Ishikawa (cell line): ENCODE measurements at regions not wholly inside any gene's neighbourhood (a gene's known extent, or its start where the extent isn't known, plus 50 kb on each side); places are given as distances from the start of the nearest gene placed in this dataset.

ENCODE experiments used
- CEBPB ChIP-seq: IDR thresholded peaks from 2 replicates; pipeline ENCODE4 v1.6.1; 2012
- CREB1 ChIP-seq: IDR thresholded peaks from 2 replicates; pipeline ENCODE4 v1.6.1; 2012; ENCODE audit warnings: low read depth
- EGR1 ChIP-seq: IDR thresholded peaks from 2 replicates; pipeline ENCODE4 v1.6.1; 2012
- EP300 ChIP-seq: IDR thresholded peaks from 2 replicates; pipeline ENCODE4 v1.6.1; 2012; ENCODE audit warnings: borderline replicate concordance
- FOXM1 ChIP-seq: IDR thresholded peaks from 2 replicates; pipeline ENCODE4 v1.6.1; 2012; ENCODE audit warnings: low read depth, borderline replicate concordance
- NFIC ChIP-seq: IDR thresholded peaks from 2 replicates; pipeline ENCODE4 v1.6.1; 2012
- RAD21 ChIP-seq: IDR thresholded peaks from 2 replicates; pipeline ENCODE4 v1.6.1; 2012; ENCODE audit warnings: low read depth
- TAF1 ChIP-seq: IDR thresholded peaks from 2 replicates; pipeline ENCODE4 v1.6.1; 2012; ENCODE audit warnings: low read depth, mild to moderate bottlenecking
- TCF12 ChIP-seq: IDR thresholded peaks from 2 replicates; pipeline ENCODE4 v1.6.1; 2012; ENCODE audit warnings: low read depth
- TEAD4 ChIP-seq: IDR thresholded peaks from 2 replicates; pipeline ENCODE4 v1.6.1; 2012
- YY1 ChIP-seq: IDR thresholded peaks from 2 replicates; pipeline ENCODE4 v1.6.1; 2012; ENCODE audit warnings: low read depth
- ZBTB7A ChIP-seq: IDR thresholded peaks from 2 replicates; pipeline ENCODE4 v1.6.1; 2012; ENCODE audit warnings: low read depth
- TF ChIP-seq, protein P1 (sequence below): IDR thresholded peaks from 2 replicates; pipeline ENCODE4 v1.6.1; 2012
- TF ChIP-seq, protein P2 (sequence below): IDR thresholded peaks from 2 replicates; pipeline ENCODE4 v1.6.1; 2012
- TF ChIP-seq, protein P3 (sequence below): IDR thresholded peaks from 2 replicates; pipeline ENCODE4 v1.6.1; 2012; ENCODE audit warnings: low read depth, mild to moderate bottlenecking

DNA sequence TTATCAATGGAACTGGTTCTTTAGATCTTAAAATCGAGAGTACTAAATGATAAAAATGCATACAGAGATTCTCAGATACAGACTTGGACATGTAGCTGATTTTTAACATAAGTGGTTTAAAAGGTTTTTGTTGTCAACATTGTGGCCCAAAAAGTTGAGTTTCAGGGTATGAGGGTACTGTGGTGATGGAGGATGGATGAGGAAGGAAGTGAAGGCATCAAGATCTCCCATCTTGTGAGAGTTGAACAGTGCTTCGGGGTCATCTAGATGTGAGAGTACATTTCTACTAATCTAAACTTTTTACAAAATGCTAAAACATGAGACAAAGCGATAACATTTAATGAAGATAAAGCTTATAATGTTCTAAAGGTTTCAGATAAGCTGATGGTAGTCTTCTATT lies 452.6 kb downstream of the PCNX1 start:
- TF ChIP-seq RAD21 (no peak), TCF12 (no peak), NFIC (no peak), EGR1 (no peak), CEBPB (no peak), TEAD4 (no peak), EP300 (no peak), ZBTB7A (no peak)
- TF ChIP-seq, protein P1, sequence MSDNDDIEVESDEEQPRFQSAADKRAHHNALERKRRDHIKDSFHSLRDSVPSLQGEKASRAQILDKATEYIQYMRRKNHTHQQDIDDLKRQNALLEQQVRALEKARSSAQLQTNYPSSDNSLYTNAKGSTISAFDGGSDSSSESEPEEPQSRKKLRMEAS: no peak
- TF ChIP-seq, protein P2, sequence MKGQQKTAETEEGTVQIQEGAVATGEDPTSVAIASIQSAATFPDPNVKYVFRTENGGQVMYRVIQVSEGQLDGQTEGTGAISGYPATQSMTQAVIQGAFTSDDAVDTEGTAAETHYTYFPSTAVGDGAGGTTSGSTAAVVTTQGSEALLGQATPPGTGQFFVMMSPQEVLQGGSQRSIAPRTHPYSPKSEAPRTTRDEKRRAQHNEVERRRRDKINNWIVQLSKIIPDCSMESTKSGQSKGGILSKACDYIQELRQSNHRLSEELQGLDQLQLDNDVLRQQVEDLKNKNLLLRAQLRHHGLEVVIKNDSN: no peak
- TF ChIP-seq, protein P3, sequence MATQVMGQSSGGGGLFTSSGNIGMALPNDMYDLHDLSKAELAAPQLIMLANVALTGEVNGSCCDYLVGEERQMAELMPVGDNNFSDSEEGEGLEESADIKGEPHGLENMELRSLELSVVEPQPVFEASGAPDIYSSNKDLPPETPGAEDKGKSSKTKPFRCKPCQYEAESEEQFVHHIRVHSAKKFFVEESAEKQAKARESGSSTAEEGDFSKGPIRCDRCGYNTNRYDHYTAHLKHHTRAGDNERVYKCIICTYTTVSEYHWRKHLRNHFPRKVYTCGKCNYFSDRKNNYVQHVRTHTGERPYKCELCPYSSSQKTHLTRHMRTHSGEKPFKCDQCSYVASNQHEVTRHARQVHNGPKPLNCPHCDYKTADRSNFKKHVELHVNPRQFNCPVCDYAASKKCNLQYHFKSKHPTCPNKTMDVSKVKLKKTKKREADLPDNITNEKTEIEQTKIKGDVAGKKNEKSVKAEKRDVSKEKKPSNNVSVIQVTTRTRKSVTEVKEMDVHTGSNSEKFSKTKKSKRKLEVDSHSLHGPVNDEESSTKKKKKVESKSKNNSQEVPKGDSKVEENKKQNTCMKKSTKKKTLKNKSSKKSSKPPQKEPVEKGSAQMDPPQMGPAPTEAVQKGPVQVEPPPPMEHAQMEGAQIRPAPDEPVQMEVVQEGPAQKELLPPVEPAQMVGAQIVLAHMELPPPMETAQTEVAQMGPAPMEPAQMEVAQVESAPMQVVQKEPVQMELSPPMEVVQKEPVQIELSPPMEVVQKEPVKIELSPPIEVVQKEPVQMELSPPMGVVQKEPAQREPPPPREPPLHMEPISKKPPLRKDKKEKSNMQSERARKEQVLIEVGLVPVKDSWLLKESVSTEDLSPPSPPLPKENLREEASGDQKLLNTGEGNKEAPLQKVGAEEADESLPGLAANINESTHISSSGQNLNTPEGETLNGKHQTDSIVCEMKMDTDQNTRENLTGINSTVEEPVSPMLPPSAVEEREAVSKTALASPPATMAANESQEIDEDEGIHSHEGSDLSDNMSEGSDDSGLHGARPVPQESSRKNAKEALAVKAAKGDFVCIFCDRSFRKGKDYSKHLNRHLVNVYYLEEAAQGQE: no peak

DNA sequence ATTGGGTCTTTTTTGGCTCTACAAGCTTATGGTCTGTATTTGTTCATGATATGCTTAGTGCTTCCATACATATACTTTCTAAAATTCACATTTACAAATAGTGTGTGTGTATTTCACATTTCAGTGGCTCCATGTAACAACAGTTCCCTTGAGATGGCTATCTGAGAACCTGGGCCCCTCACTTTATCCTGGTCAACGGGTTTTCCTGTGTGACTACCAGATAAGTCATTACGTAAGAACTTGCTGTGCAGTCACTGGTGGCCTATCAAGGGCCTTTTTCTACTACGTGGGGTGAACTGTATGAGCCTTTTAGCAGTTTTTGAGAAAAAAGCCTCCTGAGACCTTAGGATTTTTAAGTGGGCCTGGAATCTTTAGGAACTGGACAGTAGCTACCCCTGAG lies 454.1 kb downstream of the PCNX1 start:
- TF ChIP-seq TAF1 (no peak), TCF12 (no peak), FOXM1 (no peak), CREB1 (no peak), YY1 (no peak), RAD21 (no peak), NFIC (no peak), EP300 (no peak), EGR1 (no peak)
- TF ChIP-seq, protein P1: no peak
- TF ChIP-seq, protein P2: no peak
- TF ChIP-seq, protein P3: no peak

DNA sequence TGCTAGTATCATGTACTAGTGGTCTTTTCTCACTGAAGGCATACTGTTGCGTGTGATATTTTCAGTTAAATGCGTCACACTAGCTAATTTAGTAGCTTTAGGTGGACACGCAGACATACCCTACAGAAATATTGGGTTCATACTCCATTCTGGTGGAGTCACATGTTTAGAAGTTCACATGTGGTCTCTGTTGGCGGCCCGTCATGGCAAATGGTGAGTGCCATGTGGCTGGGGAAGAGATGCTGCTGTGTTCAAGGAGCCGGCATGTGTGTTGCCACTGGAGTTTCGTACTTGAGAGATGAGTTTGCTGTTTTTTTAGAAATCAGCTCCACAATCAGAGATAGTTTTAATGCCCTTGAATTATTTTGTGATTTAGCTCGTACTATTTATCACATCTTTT lies 454.6 kb downstream of the PCNX1 start:
- TF ChIP-seq TAF1 (no peak), EGR1 (no peak), ZBTB7A (no peak), NFIC (no peak), FOXM1 (no peak), CREB1 (no peak), TEAD4 (no peak)
- TF ChIP-seq, protein P1: no peak
- TF ChIP-seq, protein P3: no peak
- TF ChIP-seq, protein P2: no peak

DNA sequence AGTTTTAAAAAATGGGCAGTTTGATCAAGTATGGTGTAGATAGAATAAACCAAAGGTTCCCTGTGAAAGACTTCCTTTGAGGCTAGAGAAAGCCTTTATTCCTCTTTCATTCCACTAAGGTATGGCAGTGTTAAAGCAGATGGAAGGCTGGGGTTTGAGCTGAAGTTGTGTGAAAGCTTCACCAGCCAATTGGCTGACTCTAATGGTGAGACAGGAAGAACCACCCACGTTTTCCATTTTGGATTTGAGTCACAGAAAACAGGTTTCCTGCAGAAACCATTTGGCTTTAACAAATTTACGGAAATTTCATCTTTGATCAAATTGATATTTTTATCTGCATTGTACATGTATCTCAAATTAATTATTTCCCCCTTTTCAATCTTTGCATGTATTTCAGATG lies 455.0 kb downstream of the PCNX1 start:
- TF ChIP-seq NFIC: no peak
- TF ChIP-seq FOXM1: no peak
- TF ChIP-seq TEAD4: no peak
- no peak for TF ChIP-seq CEBPB
- no peak for TF ChIP-seq TAF1
- no peak for TF ChIP-seq YY1
- TF ChIP-seq EGR1: no peak
- TF ChIP-seq, protein P3: no peak
- TF ChIP-seq RAD21: no peak
- no peak for TF ChIP-seq TCF12
- TF ChIP-seq EP300: no peak
- TF ChIP-seq ZBTB7A: no peak
- TF ChIP-seq, protein P2: no peak
